ENCODE measurements at regions not wholly inside any gene's neighbourhood (a gene's known extent, or its start where the extent isn't known, plus 50 kb on each side); places are given as distances from the start of the nearest gene placed in this dataset.

DNA sequence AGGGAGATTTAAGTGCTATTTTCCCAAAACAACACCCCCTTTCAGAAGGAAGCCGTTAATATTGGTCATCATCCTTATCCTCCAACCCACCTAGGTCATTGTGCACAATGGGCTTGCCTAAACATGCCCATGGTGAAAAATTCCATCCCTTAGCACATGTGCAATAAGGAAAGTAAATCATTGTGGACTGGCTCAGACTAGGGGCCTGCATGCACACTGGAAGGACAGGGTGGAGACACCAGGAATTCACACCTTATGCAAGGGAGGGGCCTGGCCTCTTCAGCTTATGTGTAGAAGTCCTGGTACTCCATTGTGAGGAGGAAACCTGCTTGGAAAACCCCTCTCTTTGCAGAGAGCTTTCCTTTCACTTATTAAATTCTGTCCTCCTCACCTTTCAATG is 311.4 kb upstream of the NDST4 start:
- no peaks in the 10 kb centered on the region for H3K36me3 ChIP-seq (replicated peaks)
- in situ Hi-C loops (cut with HindIII; ENCODE audit: low pct_ligation_motif_present, low sequenced_read_pairs), result no loop called here

GRCh38 chr4:115418635-115419396 is 305.4 kb upstream of the NDST4 start:
- TF ChIP-seq, protein P1, sequence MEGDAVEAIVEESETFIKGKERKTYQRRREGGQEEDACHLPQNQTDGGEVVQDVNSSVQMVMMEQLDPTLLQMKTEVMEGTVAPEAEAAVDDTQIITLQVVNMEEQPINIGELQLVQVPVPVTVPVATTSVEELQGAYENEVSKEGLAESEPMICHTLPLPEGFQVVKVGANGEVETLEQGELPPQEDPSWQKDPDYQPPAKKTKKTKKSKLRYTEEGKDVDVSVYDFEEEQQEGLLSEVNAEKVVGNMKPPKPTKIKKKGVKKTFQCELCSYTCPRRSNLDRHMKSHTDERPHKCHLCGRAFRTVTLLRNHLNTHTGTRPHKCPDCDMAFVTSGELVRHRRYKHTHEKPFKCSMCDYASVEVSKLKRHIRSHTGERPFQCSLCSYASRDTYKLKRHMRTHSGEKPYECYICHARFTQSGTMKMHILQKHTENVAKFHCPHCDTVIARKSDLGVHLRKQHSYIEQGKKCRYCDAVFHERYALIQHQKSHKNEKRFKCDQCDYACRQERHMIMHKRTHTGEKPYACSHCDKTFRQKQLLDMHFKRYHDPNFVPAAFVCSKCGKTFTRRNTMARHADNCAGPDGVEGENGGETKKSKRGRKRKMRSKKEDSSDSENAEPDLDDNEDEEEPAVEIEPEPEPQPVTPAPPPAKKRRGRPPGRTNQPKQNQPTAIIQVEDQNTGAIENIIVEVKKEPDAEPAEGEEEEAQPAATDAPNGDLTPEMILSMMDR (IDR thresholded peaks at IDR 0.05; ENCODE audit: low read depth, low read length, missing control alignments), result no peak
- Histone ChIP-seq H3K36me3 (replicated peaks) (no peaks in the 10 kb centered on the region), H3K27ac (no peak overlapping the region), H3K27me3 (replicated peaks) (no peaks in the 10 kb centered on the region), H3K4me3 (ENCODE audit: low read depth, low read length) (no peak overlapping the region)
- DNase-seq, result no peak
- in situ Hi-C loops (cut with HindIII; ENCODE audit: low pct_ligation_motif_present, low sequenced_read_pairs), result no loop called here

More for the DNA sequence above, 311.4 kb upstream of the NDST4 start:
- no peak for DNase-seq
- H3K4me3 ChIP-seq (ENCODE audit: low read depth, low read length), result no peak overlapping the region
- no peaks in the 10 kb centered on the region for H3K27me3 ChIP-seq (replicated peaks)
- TF ChIP-seq, protein P1 (IDR thresholded peaks at IDR 0.05; ENCODE audit: low read depth, low read length, missing control alignments), result no peak
- no peak overlapping the region for H3K27ac ChIP-seq

- TF ChIP-seq, protein P1 (IDR thresholded peaks at IDR 0.05; ENCODE audit: low read depth, low read length, missing control alignments), result no peak
- Histone ChIP-seq H3K36me3 (replicated peaks) (no peaks in the 10 kb centered on the region), H3K27ac (no peak overlapping the region), H3K27me3 (replicated peaks) (no peaks in the 10 kb centered on the region), H3K4me3 (ENCODE audit: low read depth, low read length) (no peak overlapping the region)
- DNase-seq, result no peak
- in situ Hi-C loops (cut with HindIII; ENCODE audit: low pct_ligation_motif_present, low sequenced_read_pairs), result no loop called here
Observed at GRCh38 chr4:115396034-115396433, 282.6 kb upstream of the NDST4 start.

DNA sequence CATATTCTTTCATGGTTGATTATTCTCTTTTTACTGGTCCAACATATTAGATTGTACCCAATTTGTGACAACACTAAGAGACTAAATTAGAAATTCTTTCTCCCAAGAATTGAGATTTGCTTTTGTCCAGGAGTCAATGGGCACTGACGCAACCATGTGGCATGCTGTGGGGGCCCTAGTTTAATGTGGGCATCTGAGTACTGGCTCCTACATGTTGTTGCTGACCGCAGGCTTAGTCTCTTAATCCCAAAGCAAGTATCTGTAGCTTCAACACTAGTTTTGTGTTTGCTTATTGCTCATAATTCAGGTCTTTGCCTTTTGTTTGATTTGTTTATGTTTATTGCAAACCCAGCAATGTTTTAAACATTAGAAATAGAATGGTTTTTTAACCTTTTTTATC is 263.4 kb upstream of the NDST4 start:
- DNase-seq, result no peak
- in situ Hi-C loops (cut with HindIII; ENCODE audit: low pct_ligation_motif_present, low sequenced_read_pairs), result no loop called here
- Histone ChIP-seq H3K27me3 (replicated peaks) (no peaks in the 10 kb centered on the region), H3K27ac (no peak overlapping the region), H3K4me3 (ENCODE audit: low read depth, low read length) (no peak overlapping the region), H3K36me3 (replicated peaks) (no peaks in the 10 kb centered on the region)
- TF ChIP-seq, protein P1 (IDR thresholded peaks at IDR 0.05; ENCODE audit: low read depth, low read length, missing control alignments), result no peak

GRCh38 chr4:115374621-115375020 is 261.2 kb upstream of the NDST4 start:
- Histone ChIP-seq H3K36me3 (replicated peaks) (no peaks in the 10 kb centered on the region), H3K27ac (no peak overlapping the region), H3K27me3 (replicated peaks) (no peaks in the 10 kb centered on the region), H3K4me3 (ENCODE audit: low read depth, low read length) (no peak overlapping the region)
- in situ Hi-C loops (cut with HindIII; ENCODE audit: low pct_ligation_motif_present, low sequenced_read_pairs), result no loop called here
- DNase-seq, result no peak
- TF ChIP-seq, protein P1 (IDR thresholded peaks at IDR 0.05; ENCODE audit: low read depth, low read length, missing control alignments), result no peak

DNA sequence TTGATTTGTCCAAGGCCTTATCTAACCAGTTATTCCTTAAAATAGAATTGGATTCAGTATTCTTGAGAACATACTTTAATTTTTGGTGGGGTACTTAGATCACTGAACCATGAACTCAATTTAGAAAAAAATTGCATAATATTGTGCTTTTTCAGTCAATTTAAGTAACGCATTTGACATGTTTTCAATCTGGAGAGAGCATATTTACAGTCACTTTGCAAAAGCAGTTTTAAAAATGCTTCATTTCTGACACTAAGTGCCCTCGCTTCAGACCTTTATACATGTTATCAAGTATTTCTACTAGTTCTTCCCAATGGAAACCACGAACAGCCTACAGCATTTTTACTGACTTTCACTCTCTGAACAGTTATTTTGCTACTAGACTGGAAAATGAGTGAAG is 257.1 kb upstream of the NDST4 start:
- H3K27ac ChIP-seq, result no peak overlapping the region

More for the DNA sequence above, 257.1 kb upstream of the NDST4 start:
- Histone ChIP-seq H3K36me3 (replicated peaks) (no peaks in the 10 kb centered on the region), H3K4me3 (ENCODE audit: low read depth, low read length) (no peak overlapping the region), H3K27me3 (replicated peaks) (no peaks in the 10 kb centered on the region)
- DNase-seq, result no peak
- TF ChIP-seq, protein P1 (IDR thresholded peaks at IDR 0.05; ENCODE audit: low read depth, low read length, missing control alignments), result no peak
- in situ Hi-C loops (cut with HindIII; ENCODE audit: low pct_ligation_motif_present, low sequenced_read_pairs), result no loop called here

Measured in brain microvascular endothelial cell (primary cell).